B cell (primary cell): ENCODE measurements at regions not wholly inside any gene's neighbourhood (a gene's known extent, or its start where the extent isn't known, plus 50 kb on each side); places are given as distances from the start of the nearest gene placed in this dataset.

ENCODE experiments used
- ATAC-seq: fragments of 200-7000 bp; cut with Tn5 transposase; one replicate; pipeline ENCODE4 v1.10.0; 2021; ENCODE audit warnings: low read depth, mild to moderate bottlenecking, moderate number of reproducible peaks, moderate library complexity
- CTCF ChIA-PET: fragments of 350-600 bp; sonication (Branson Sonifier 250); formaldehyde crosslinking; loops from one replicate; lab custom pipeline; 2021; ENCODE audit warnings: antibody characterized with exemption, inconsistent platforms; lab: Charles Lee
- POLR2A ChIA-PET: fragments of 350-600 bp; sonication (Branson Sonifier 250); formaldehyde crosslinking; loops from one replicate; lab custom pipeline; 2021; ENCODE audit warnings: antibody characterized with exemption; lab: Charles Lee
- DNase-seq: peaks from one replicate; pipeline ENCODE4 v3.0.0; 2013
- H2AFZ ChIP-seq: 2 replicates; pipeline ENCODE4 v1.6.1; 2012; ENCODE audit warnings: mild to moderate bottlenecking, low read depth, low read length; ENCODE audit not compliant: insufficient read depth, poor library complexity, severe bottlenecking
- H3K27ac ChIP-seq, 2 donors: 1 replicate in 1 of 2; 2 replicates in 1 of 2; pipeline ENCODE4 v1.5.1; 2012 to 2013; ENCODE audit warnings: low read length in 2 of 2, mild to moderate bottlenecking in 2 of 2, moderate library complexity in 1 of 2
- H3K27me3 ChIP-seq, 4 experiments: fragments of 200-600 bp in 1 of 4; sonication (generic) in 1 of 4; replicated peaks in 1 of 4; 1 replicate in 2 of 4; 2 replicates in 2 of 4; pipeline versions ENCODE4 v1.6.1 to v1.7.0; 2013 to 2016; ENCODE audit warnings: low read length in 3 of 4, mild to moderate bottlenecking in 2 of 4, mixed read lengths in 1 of 4, moderate library complexity in 1 of 4; ENCODE audit not compliant: insufficient read depth in 4 of 4, control insufficient read depth in 3 of 4; ENCODE audit errors: control extremely low read depth in 1 of 4
- H3K36me3 ChIP-seq, 2 experiments: replicated peaks in 1 of 2; 1 replicate in 1 of 2; 2 replicates in 1 of 2; pipeline versions ENCODE4 v1.6.1 to v1.7.1; 2013; ENCODE audit warnings: low read length in 1 of 2; ENCODE audit not compliant: insufficient read depth in 2 of 2, control insufficient read depth in 1 of 2; ENCODE audit errors: control extremely low read depth in 1 of 2, extremely low read depth in 1 of 2
- H3K4me1 ChIP-seq, 2 donors: fragments of 200-600 bp in 1 of 2; sonication (generic) in 1 of 2; 1 replicate in 1 of 2; 2 replicates in 1 of 2; pipeline versions ENCODE4 v1.5.1 to v1.6.1; 2013 to 2017; ENCODE audit warnings: low read length in 2 of 2; ENCODE audit not compliant: control insufficient read depth in 2 of 2, insufficient read depth in 2 of 2
- H3K4me2 ChIP-seq: replicated peaks from 2 replicates; pipeline ENCODE3; 2012; ENCODE audit warnings: mild to moderate bottlenecking, low read depth, low read length; ENCODE audit not compliant: poor library complexity, severe bottlenecking
- H3K4me3 ChIP-seq, 5 experiments: fragments of 200-600 bp in 1 of 5; sonication (generic) in 1 of 5; 1 replicate in 3 of 5; 2 replicates in 2 of 5; pipeline versions ENCODE4 v1.5.1 to v1.7.0; 2011 to 2016; ENCODE audit warnings: low read length in 4 of 5, mild to moderate bottlenecking in 4 of 5, low read depth in 2 of 5, control low read depth in 1 of 5, moderate library complexity in 1 of 5; ENCODE audit not compliant: insufficient read depth in 1 of 5; ENCODE audit errors: control extremely low read depth in 1 of 5, extremely low read depth in 1 of 5
- H3K79me2 ChIP-seq: fragments of 200-600 bp; sonication (generic); one replicate; pipeline ENCODE4 v1.6.0; 2016; ENCODE audit warnings: low read length; ENCODE audit not compliant: control insufficient read depth, insufficient read depth
- H3K9ac ChIP-seq: fragments of 200-600 bp; sonication (generic); 2 replicates; pipeline ENCODE4 v1.6.1; 2017; ENCODE audit warnings: mild to moderate bottlenecking, low read length, moderate library complexity
- H3K9me3 ChIP-seq, 3 donors: one replicate each; pipeline versions ENCODE4 v1.6.1 to v1.7.1; 2013; ENCODE audit warnings: low read length in 2 of 3; ENCODE audit not compliant: control insufficient read depth in 2 of 3, insufficient read depth in 1 of 3; ENCODE audit errors: control extremely low read depth in 1 of 3
- H4K20me1 ChIP-seq: 2 replicates; pipeline ENCODE4 v1.6.0; 2012; ENCODE audit warnings: mild to moderate bottlenecking, low read length; ENCODE audit not compliant: insufficient read depth, control insufficient read depth, poor library complexity, severe bottlenecking
- H3K27ac Mint-ChIP-seq: one replicate; pipeline ENCODE4 v1.8.0; 2021; ENCODE audit warnings: mixed read lengths
- H3K27me3 Mint-ChIP-seq: one replicate; pipeline ENCODE4 v1.8.0; 2021; ENCODE audit warnings: mixed read lengths
- H3K4me1 Mint-ChIP-seq: one replicate; pipeline ENCODE4 v1.8.0; 2021; ENCODE audit warnings: mixed read lengths
- H3K4me3 Mint-ChIP-seq: one replicate; pipeline ENCODE4 v1.8.0; 2021; ENCODE audit warnings: mixed read lengths
- H3K9me3 Mint-ChIP-seq: one replicate; pipeline ENCODE4 v1.8.0; 2022; ENCODE audit warnings: mixed read lengths; ENCODE audit not compliant: insufficient read depth
- EZH2 ChIP-seq: IDR thresholded peaks from 2 replicates; pipeline ENCODE4 v1.6.1; 2012; ENCODE audit warnings: borderline replicate concordance, low read depth, mild to moderate bottlenecking, moderate library complexity, low read length; ENCODE audit not compliant: insufficient read depth, poor library complexity, severe bottlenecking
- WGBS: methylation state at CpG from one replicate; pipeline ENCODE4 v1.1.5; 2013; ENCODE audit warnings: missing lambda C conversion rate; ENCODE audit not compliant: insufficient coverage; 5-methylcytosine and 5-hydroxymethylcytosine counted together
- intact Hi-C: fragments of 100-400 bp; cut with micrococcal nuclease; formaldehyde crosslinking; loops from one replicate; pipeline ENCODE4 v1.10.0; 2022
- TF ChIP-seq, protein P1 (sequence below): fragments of 200-600 bp; IDR thresholded peaks from one replicate; pipeline ENCODE4 v1.8.0; 2022; ENCODE audit warnings: antibody characterized with exemption, mild to moderate bottlenecking

DNA sequence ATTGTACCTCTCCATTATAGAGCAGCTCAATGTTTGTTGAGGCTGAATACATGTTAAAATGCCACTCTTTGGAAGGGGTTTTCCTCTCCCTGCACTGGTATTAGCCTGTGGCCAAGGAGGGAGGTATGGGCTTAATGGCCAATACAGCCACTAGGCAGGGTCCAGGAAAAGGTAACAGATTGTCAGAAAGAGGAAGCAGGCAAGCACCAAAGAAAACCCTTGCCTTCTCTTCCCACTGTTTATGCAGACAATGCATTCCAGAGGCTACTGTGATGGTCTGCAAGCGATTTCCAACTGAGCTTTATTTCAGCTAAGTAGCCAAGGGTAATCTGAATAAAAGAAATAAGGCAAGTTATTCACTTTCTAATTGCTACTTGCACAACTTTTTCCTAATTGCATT is 95.3 kb upstream of the SLC27A6 start:
- peaks cover 0 to 2% (median 0%) of the 10 kb centered on the region in 4 experiments for H3K27me3 ChIP-seq
- no peak overlapping the region for H3K4me3 ChIP-seq
- H3K36me3 ChIP-seq = no peaks in the 10 kb centered on the region
- CTCF ChIA-PET = no interaction called here
- Mint-ChIP-seq H3K27ac (no peak overlapping the region), H3K27me3 (no peaks in the 10 kb centered on the region), H3K4me1 (no peaks in the 10 kb centered on the region), H3K4me3 (no peak overlapping the region), H3K9me3 (peaks cover 2% of the 10 kb centered on the region)
- no peaks in the 10 kb centered on the region for H3K4me1 ChIP-seq
- H2AFZ ChIP-seq = no peak overlapping the region
- H3K9me3 ChIP-seq = peaks cover 0 to 1% (median 0%) of the 10 kb centered on the region in 3 donors
- H3K27ac ChIP-seq = no peak overlapping the region
- H3K79me2 ChIP-seq = no peaks in the 10 kb centered on the region
- DNase-seq (no peak), ATAC-seq (no peak)
- intact Hi-C loops = no loop called here
- H3K9ac ChIP-seq = no peak overlapping the region
- no peaks in the 10 kb centered on the region for H4K20me1 ChIP-seq
- no peak overlapping the region for H3K4me2 ChIP-seq
- POLR2A ChIA-PET = no interaction called here
- TF ChIP-seq, protein P1, sequence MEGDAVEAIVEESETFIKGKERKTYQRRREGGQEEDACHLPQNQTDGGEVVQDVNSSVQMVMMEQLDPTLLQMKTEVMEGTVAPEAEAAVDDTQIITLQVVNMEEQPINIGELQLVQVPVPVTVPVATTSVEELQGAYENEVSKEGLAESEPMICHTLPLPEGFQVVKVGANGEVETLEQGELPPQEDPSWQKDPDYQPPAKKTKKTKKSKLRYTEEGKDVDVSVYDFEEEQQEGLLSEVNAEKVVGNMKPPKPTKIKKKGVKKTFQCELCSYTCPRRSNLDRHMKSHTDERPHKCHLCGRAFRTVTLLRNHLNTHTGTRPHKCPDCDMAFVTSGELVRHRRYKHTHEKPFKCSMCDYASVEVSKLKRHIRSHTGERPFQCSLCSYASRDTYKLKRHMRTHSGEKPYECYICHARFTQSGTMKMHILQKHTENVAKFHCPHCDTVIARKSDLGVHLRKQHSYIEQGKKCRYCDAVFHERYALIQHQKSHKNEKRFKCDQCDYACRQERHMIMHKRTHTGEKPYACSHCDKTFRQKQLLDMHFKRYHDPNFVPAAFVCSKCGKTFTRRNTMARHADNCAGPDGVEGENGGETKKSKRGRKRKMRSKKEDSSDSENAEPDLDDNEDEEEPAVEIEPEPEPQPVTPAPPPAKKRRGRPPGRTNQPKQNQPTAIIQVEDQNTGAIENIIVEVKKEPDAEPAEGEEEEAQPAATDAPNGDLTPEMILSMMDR = no peak
- TF ChIP-seq EZH2 = no peak
- no CpG with 5 or more reads among the region's 1 CpG for WGBS

- no peak overlapping the region for H3K4me3 Mint-ChIP-seq
- 0% methylated on average over 1 of the region's 5 CpGs for WGBS
- no peaks in the 10 kb centered on the region for H3K36me3 ChIP-seq
- ATAC-seq = no peak
- peaks cover 2% of the 10 kb centered on the region for H3K9me3 Mint-ChIP-seq
- intact Hi-C loops = no loop called here
- no peaks in the 10 kb centered on the region for H4K20me1 ChIP-seq
- no peaks in the 10 kb centered on the region for H3K4me1 ChIP-seq
- no peak overlapping the region for H3K9ac ChIP-seq
- no peak overlapping the region for H3K27ac ChIP-seq
- no peak overlapping the region for H2AFZ ChIP-seq
- TF ChIP-seq EZH2 = no peak
- TF ChIP-seq, protein P1 = no peak
- no peak overlapping the region for H3K4me3 ChIP-seq
- ChIA-PET POLR2A (no interaction called here), CTCF (no interaction called here)
- H3K27me3 Mint-ChIP-seq = no peaks in the 10 kb centered on the region
- H3K9me3 ChIP-seq = no peaks in the 10 kb centered on the region
- H3K4me1 Mint-ChIP-seq = no peaks in the 10 kb centered on the region
- no peak for DNase-seq
- no peak overlapping the region for H3K4me2 ChIP-seq
- peaks cover 0 to 2% (median 0%) of the 10 kb centered on the region in 4 experiments for H3K27me3 ChIP-seq
- H3K27ac Mint-ChIP-seq = no peak overlapping the region
- H3K79me2 ChIP-seq = no peaks in the 10 kb centered on the region
Observed at GRCh38 chr5:128870373-128870772, 94.9 kb upstream of the SLC27A6 start.
